GM06990 (cell line): ENCODE measurements at regions not wholly inside any gene's neighbourhood (a gene's known extent, or its start where the extent isn't known, plus 50 kb on each side); places are given as distances from the start of the nearest gene placed in this dataset.

Experiments used
- DNase-seq: peaks from one replicate; pipeline ENCODE4 v3.0.0-alpha.2; 2011; ENCODE audit not compliant: insufficient read length; ENCODE audit errors: extremely low read depth
- H3K27me3 ChIP-seq: replicated peaks from 2 replicates; pipeline ENCODE4 v1.6.0; 2011; ENCODE audit warnings: low read length; ENCODE audit not compliant: control insufficient read depth, insufficient read depth
- H3K36me3 ChIP-seq: 2 replicates; pipeline ENCODE4 v1.5.1; 2011; ENCODE audit warnings: low read length; ENCODE audit not compliant: control insufficient read depth, insufficient read depth
- H3K4me3 ChIP-seq: replicated peaks from 2 replicates; pipeline ENCODE4 v1.5.1; 2011; ENCODE audit warnings: low read depth, mild to moderate bottlenecking, control low read depth, low read length
- CTCF ChIP-seq: IDR thresholded peaks from 2 replicates; pipeline ENCODE4 v1.5.1; 2011; ENCODE audit warnings: low read length, control low read depth, mild to moderate bottlenecking, inconsistent platforms; ENCODE audit not compliant: insufficient read depth, poor library complexity, severe bottlenecking

GRCh38 chr14:35979531-35979930 lies 153.4 kb downstream of the BRMS1L start:
- no peak overlapping the region for H3K4me3 ChIP-seq
- H3K27me3 ChIP-seq, result no peaks in the 10 kb centered on the region
- DNase-seq, result no peak
- H3K36me3 ChIP-seq, result no peaks in the 10 kb centered on the region
- no peak for TF ChIP-seq CTCF

GRCh38 chr14:35978561-35978960 lies 152.4 kb downstream of the BRMS1L start:
- Histone ChIP-seq H3K4me3 (no peak overlapping the region), H3K27me3 (no peaks in the 10 kb centered on the region), H3K36me3 (no peaks in the 10 kb centered on the region)
- DNase-seq, result no peak
- TF ChIP-seq CTCF, result no peak

GRCh38 chr14:35975814-35976213 lies 149.7 kb downstream of the BRMS1L start:
- Histone ChIP-seq H3K27me3 (no peaks in the 10 kb centered on the region), H3K4me3 (no peak overlapping the region), H3K36me3 (no peaks in the 10 kb centered on the region)
- no peak for TF ChIP-seq CTCF
- DNase-seq, result no peak

- DNase-seq, result no peak
- Histone ChIP-seq H3K4me3 (no peak overlapping the region), H3K27me3 (no peaks in the 10 kb centered on the region), H3K36me3 (no peaks in the 10 kb centered on the region)
- TF ChIP-seq CTCF, result no peak
Observed at GRCh38 chr14:35973770-35974169, 147.6 kb downstream of the BRMS1L start.

- TF ChIP-seq CTCF, result no peak
- Histone ChIP-seq H3K4me3 (no peak overlapping the region), H3K36me3 (no peaks in the 10 kb centered on the region), H3K27me3 (no peaks in the 10 kb centered on the region)
- no peak for DNase-seq
Observed at GRCh38 chr14:35971965-35972630, 146.0 kb downstream of the BRMS1L start.

GRCh38 chr14:35969310-35969709 lies 143.2 kb downstream of the BRMS1L start:
- DNase-seq, result no peak
- no peaks in the 10 kb centered on the region for H3K36me3 ChIP-seq
- TF ChIP-seq CTCF, result no peak
- H3K27me3 ChIP-seq, result no peaks in the 10 kb centered on the region
- H3K4me3 ChIP-seq, result no peak overlapping the region
